Panc1 (cell line): ENCODE measurements at regions not wholly inside any gene's neighbourhood (a gene's known extent, or its start where the extent isn't known, plus 50 kb on each side); places are given as distances from the start of the nearest gene placed in this dataset.

ENCODE experiments used
- ATAC-seq: fragments of 200-7000 bp; cut with Tn5 transposase; 2 replicates; pipeline ENCODE4 v1.9.1; 2020; ENCODE audit warnings: mild to moderate bottlenecking, moderate library complexity
- BruUV-seq: library from RNA; stranded (reverse); fragments of 400-500 nt; replicated peaks from 2 replicates; lab custom pipeline; 2021; lab: Mats Ljungman, UMichigan
- CTCF ChIA-PET: fragments of 300-600 bp; sonication (Branson Sonifier 250); formaldehyde crosslinking; loops from one replicate; lab custom pipeline; 2022; ENCODE audit warnings: antibody characterized with exemption; lab: Charles Lee
- POLR2A ChIA-PET: fragments of 300-600 bp; sonication (Branson Sonifier 250); formaldehyde crosslinking; loops from one replicate; lab custom pipeline; 2022; ENCODE audit warnings: antibody characterized with exemption; lab: Charles Lee
- DNase-seq: peaks from one replicate; pipeline ENCODE4 v3.0.0-alpha.2; 2010; ENCODE audit warnings: low read depth, low spot score
- H3K27ac ChIP-seq: 2 replicates; pipeline ENCODE4 v1.5.1; 2011; ENCODE audit warnings: mild to moderate bottlenecking, low read length, inconsistent platforms
- H3K27me3 ChIP-seq: fragments of 200-500 bp; sonication (Bioruptor generic); 2 replicates; pipeline ENCODE4 v1.6.0; 2014; ENCODE audit warnings: low read length, inconsistent platforms; ENCODE audit not compliant: control insufficient read depth, insufficient read depth
- H3K36me3 ChIP-seq: fragments of 200-500 bp; sonication (Bioruptor generic); 2 replicates; pipeline ENCODE4 v1.5.1; 2014; ENCODE audit warnings: inconsistent platforms, mild to moderate bottlenecking, low read length, moderate library complexity; ENCODE audit not compliant: control insufficient read depth, insufficient read depth
- H3K4me1 ChIP-seq: 2 replicates; pipeline ENCODE4 v1.5.1; 2011; ENCODE audit warnings: inconsistent platforms, mild to moderate bottlenecking, low read length, moderate library complexity; ENCODE audit not compliant: control insufficient read depth, insufficient read depth
- H3K4me3 ChIP-seq, 2 experiments: 2 replicates each; pipeline ENCODE4 v1.5.1; 2011 to 2012; ENCODE audit warnings: low read depth in 2 of 2, low read length in 2 of 2, mild to moderate bottlenecking in 2 of 2, inconsistent platforms in 1 of 2, moderate library complexity in 1 of 2
- H3K9me3 ChIP-seq: fragments of 200-500 bp; sonication (Bioruptor generic); 2 replicates; pipeline ENCODE4 v1.5.1; 2014; ENCODE audit warnings: low read depth, mild to moderate bottlenecking, inconsistent platforms, low read length, moderate library complexity; ENCODE audit not compliant: control insufficient read depth, insufficient read depth
- CTCF ChIP-seq: fragments of 450-650 bp; IDR thresholded peaks from 2 replicates; pipeline ENCODE4 v1.5.1; 2017; ENCODE audit warnings: mild to moderate bottlenecking
- POLR2AphosphoS5 ChIP-seq: IDR thresholded peaks from 2 replicates; pipeline ENCODE4 v1.6.1; 2012; ENCODE audit warnings: mild to moderate bottlenecking, low read depth, low read length, moderate library complexity
- SIN3A ChIP-seq: IDR thresholded peaks from 2 replicates; pipeline ENCODE4 v1.6.1; 2012; ENCODE audit warnings: low read depth, mild to moderate bottlenecking, low read length, moderate library complexity, borderline replicate concordance; ENCODE audit not compliant: insufficient read depth
- TCF7L2 ChIP-seq: IDR thresholded peaks from 2 replicates; pipeline ENCODE4 v1.6.1; 2011; ENCODE audit warnings: mild to moderate bottlenecking, low read depth, low read length, inconsistent platforms
- in situ Hi-C: cut with HindIII; loops from 2 replicates; pipeline ENCODE4 v1.10.0; 2016; ENCODE audit warnings: low sequenced_read_pairs, low pct_unique_long_range_greater_than_20kb
- intact Hi-C: fragments of 100-400 bp; cut with micrococcal nuclease; formaldehyde crosslinking; loops from one replicate; pipeline ENCODE4 v1.10.0; 2022; ENCODE audit not compliant: unreplicated experiment
- TF ChIP-seq, protein P1 (sequence below), 2 experiments: IDR thresholded peaks; 2 replicates each; pipeline ENCODE4 v1.6.1; 2011 to 2012; ENCODE audit warnings: low read depth in 2 of 2, control low read depth in 1 of 2, low read length in 1 of 2, mild to moderate bottlenecking in 1 of 2, moderate library complexity in 1 of 2; ENCODE audit not compliant: insufficient read depth in 1 of 2

DNA sequence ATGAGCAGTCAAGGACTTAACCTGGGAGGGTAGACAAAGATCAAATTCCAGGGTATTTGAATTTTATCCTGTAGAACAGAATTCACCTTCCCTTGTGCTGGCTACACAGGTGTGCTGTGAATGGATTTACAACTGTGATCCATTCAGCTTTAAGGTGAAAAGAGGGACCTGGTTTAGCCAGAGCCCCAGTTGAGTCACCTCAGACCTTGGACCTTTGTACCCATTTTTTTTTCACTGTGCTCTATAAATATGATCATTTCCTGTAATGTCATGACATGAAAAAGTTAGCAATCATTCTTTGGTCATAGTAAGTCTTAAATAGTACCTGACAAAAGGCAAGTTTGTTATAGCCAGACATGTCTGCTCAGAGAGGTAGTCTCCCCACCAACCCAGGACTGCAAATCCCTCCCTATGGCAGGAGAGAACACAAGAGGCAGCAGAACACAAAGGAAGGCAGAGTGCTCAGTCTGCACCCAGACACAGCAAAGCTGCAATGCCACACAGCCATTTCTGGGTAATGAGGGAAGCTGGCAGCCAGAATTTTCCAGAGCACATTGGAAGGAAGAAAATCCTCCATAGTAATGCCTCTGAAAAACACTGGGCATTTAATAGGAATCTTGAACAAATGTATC, 77.9 kb downstream of the CXXC4 start:
- no peak overlapping the region for H3K4me3 ChIP-seq
- ATAC-seq (no peak), DNase-seq (no peak)
- ChIA-PET POLR2A (no interaction called here), CTCF (no interaction called here)
- H3K4me1 ChIP-seq = no peaks in the 10 kb centered on the region
- no peaks in the 10 kb centered on the region for H3K36me3 ChIP-seq
- no peaks in the 10 kb centered on the region for H3K9me3 ChIP-seq
- no peak overlapping the region for H3K27ac ChIP-seq
- intact Hi-C loops (no loop called here), in situ Hi-C loops (no loop called here)
- TF ChIP-seq TCF7L2 = no peak
- TF ChIP-seq SIN3A = no peak
- no peak for TF ChIP-seq POLR2AphosphoS5
- TF ChIP-seq, protein P1, sequence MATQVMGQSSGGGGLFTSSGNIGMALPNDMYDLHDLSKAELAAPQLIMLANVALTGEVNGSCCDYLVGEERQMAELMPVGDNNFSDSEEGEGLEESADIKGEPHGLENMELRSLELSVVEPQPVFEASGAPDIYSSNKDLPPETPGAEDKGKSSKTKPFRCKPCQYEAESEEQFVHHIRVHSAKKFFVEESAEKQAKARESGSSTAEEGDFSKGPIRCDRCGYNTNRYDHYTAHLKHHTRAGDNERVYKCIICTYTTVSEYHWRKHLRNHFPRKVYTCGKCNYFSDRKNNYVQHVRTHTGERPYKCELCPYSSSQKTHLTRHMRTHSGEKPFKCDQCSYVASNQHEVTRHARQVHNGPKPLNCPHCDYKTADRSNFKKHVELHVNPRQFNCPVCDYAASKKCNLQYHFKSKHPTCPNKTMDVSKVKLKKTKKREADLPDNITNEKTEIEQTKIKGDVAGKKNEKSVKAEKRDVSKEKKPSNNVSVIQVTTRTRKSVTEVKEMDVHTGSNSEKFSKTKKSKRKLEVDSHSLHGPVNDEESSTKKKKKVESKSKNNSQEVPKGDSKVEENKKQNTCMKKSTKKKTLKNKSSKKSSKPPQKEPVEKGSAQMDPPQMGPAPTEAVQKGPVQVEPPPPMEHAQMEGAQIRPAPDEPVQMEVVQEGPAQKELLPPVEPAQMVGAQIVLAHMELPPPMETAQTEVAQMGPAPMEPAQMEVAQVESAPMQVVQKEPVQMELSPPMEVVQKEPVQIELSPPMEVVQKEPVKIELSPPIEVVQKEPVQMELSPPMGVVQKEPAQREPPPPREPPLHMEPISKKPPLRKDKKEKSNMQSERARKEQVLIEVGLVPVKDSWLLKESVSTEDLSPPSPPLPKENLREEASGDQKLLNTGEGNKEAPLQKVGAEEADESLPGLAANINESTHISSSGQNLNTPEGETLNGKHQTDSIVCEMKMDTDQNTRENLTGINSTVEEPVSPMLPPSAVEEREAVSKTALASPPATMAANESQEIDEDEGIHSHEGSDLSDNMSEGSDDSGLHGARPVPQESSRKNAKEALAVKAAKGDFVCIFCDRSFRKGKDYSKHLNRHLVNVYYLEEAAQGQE (IDR thresholded peaks at IDR 0.05; ENCODE audit: insufficient read depth in 1 of 2, low read depth in 2 of 2, low read length in 1 of 2) = no peak
- TF ChIP-seq CTCF = no peak
- H3K27me3 ChIP-seq = no peaks in the 10 kb centered on the region
- BruUV-seq = no TSS peak

DNA sequence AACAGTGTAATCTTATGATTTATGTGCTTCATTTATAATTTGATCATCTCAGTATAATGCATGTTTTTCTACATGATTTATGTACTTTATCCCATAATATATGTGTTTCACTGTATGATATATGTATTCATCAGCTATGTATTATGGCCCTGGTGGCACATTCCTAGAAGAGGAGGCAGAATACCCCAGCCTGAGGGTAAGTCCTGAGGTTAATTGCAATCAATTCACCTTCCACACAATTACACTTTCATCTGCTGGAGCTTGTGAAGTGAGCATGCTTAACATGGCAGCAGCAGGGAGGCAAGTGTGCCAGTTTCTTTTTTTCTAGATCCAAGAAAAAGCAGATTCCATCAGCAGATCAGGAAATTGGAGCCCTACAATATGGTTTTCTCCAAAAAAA, 81.2 kb downstream of the CXXC4 start:
- in situ Hi-C loops (no loop called here), intact Hi-C loops (no loop called here)
- Histone ChIP-seq H3K27me3 (no peaks in the 10 kb centered on the region), H3K27ac (no peak overlapping the region), H3K9me3 (no peaks in the 10 kb centered on the region), H3K36me3 (no peaks in the 10 kb centered on the region), H3K4me3 (no peak overlapping the region), H3K4me1 (no peaks in the 10 kb centered on the region)
- no TSS peak for BruUV-seq
- DNase-seq = no peak
- ATAC-seq = no peak
- ChIA-PET POLR2A (no interaction called here), CTCF (no interaction called here)
- no peak for TF ChIP-seq POLR2AphosphoS5
- no peak for TF ChIP-seq CTCF
- TF ChIP-seq, protein P1 (IDR thresholded peaks at IDR 0.05; ENCODE audit: insufficient read depth in 1 of 2, low read depth in 2 of 2, low read length in 1 of 2) = no peak
- no peak for TF ChIP-seq TCF7L2
- TF ChIP-seq SIN3A = no peak
